HEK293T (cell line): ENCODE measurements at regions not wholly inside any gene's neighbourhood (a gene's known extent, or its start where the extent isn't known, plus 50 kb on each side); places are given as distances from the start of the nearest gene placed in this dataset.

Experiments used
- CTCF ChIA-PET: fragments of 350-600 bp; formaldehyde crosslinking; extraction: SDS; loops from one replicate; lab custom pipeline; 2021; ENCODE audit warnings: antibody characterized with exemption, inconsistent platforms; lab: Yijun Ruan, JAX
- POLR2A ChIA-PET: fragments of 350-600 bp; formaldehyde crosslinking; extraction: SDS; loops from one replicate; lab custom pipeline; 2020; ENCODE audit warnings: antibody characterized with exemption, inconsistent platforms; lab: Yijun Ruan, JAX
- DNase-seq: peaks from one replicate; pipeline ENCODE4 v3.0.0; 2012; ENCODE audit warnings: mixed read lengths; ENCODE audit errors: extremely low spot score
- ARNT ChIP-seq: fragments of 450-650 bp; IDR thresholded peaks from 2 replicates; pipeline ENCODE4 v1.6.1; 2017; ENCODE audit warnings: mild to moderate bottlenecking
- BHLHE40 ChIP-seq: fragments of 450-650 bp; IDR thresholded peaks from 2 replicates; pipeline ENCODE4 v1.6.1; 2016; ENCODE audit warnings: mild to moderate bottlenecking, moderate library complexity, borderline replicate concordance
- CTBP1 ChIP-seq: fragments of 450-650 bp; IDR thresholded peaks from 2 replicates; pipeline ENCODE4 v1.6.1; 2016; ENCODE audit warnings: borderline replicate concordance
- ELF4 ChIP-seq: fragments of 450-650 bp; IDR thresholded peaks from 2 replicates; pipeline ENCODE4 v1.6.1; 2017; ENCODE audit warnings: antibody characterized with exemption
- FOXA1 ChIP-seq: fragments of 450-650 bp; IDR thresholded peaks from 2 replicates; pipeline ENCODE4 v1.6.1; 2016; ENCODE audit warnings: mild to moderate bottlenecking
- FOXK2 ChIP-seq: fragments of 450-650 bp; IDR thresholded peaks from 2 replicates; pipeline ENCODE4 v1.6.1; 2016; ENCODE audit warnings: mild to moderate bottlenecking
- FOXM1 ChIP-seq: fragments of 450-650 bp; IDR thresholded peaks from 2 replicates; pipeline ENCODE4 v1.6.1; 2017; ENCODE audit warnings: mild to moderate bottlenecking, borderline replicate concordance
- HDGF ChIP-seq: fragments of 450-650 bp; IDR thresholded peaks from 2 replicates; pipeline ENCODE4 v1.6.1; 2017; ENCODE audit warnings: antibody characterized with exemption, borderline replicate concordance
- L3MBTL2 ChIP-seq: fragments of 450-650 bp; conservative IDR thresholded peaks from 2 replicates; pipeline ENCODE4 v1.6.1; 2016; ENCODE audit warnings: mild to moderate bottlenecking
- LEF1 ChIP-seq: fragments of 450-650 bp; IDR thresholded peaks from 2 replicates; pipeline ENCODE4 v1.6.1; 2017; ENCODE audit warnings: mild to moderate bottlenecking, borderline replicate concordance
- NFRKB ChIP-seq: fragments of 450-650 bp; IDR thresholded peaks from 2 replicates; pipeline ENCODE4 v1.6.1; 2016; ENCODE audit warnings: mild to moderate bottlenecking, moderate library complexity
- SP1 ChIP-seq: fragments of 450-650 bp; IDR thresholded peaks from 2 replicates; pipeline ENCODE4 v1.6.1; 2017
- SUZ12 ChIP-seq: fragments of 450-650 bp; IDR thresholded peaks from 2 replicates; pipeline ENCODE4 v1.6.1; 2016; ENCODE audit warnings: mild to moderate bottlenecking
- TARDBP ChIP-seq: fragments of 450-650 bp; IDR thresholded peaks from 2 replicates; pipeline ENCODE4 v1.6.1; 2016
- ZNF384 ChIP-seq: fragments of 450-650 bp; IDR thresholded peaks from 2 replicates; pipeline ENCODE4 v1.6.1; 2016
- TF ChIP-seq, protein P1 (sequence below): fragments of 450-650 bp; IDR thresholded peaks from 2 replicates; pipeline ENCODE4 v1.6.1; 2016

DNA sequence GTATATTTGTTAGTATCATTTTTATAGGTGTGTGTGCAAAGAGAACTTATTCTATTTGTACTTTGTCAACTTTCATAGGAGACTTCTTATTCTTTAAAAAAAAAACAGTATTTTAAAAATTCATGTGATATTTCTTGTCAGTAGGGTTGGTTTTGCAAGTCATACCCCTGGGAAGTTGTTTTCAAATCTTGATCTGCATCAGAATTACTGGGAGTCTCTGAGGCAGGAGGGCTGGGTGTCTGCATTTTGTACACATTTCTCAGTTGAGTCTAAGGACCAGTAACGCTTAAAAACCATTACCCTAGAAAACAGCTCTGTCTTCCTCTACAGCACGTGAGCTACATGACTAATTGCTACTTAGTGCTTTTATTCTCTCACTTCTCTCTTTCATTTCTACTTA is 76.0 kb upstream of the CTTNBP2NL start:
- TF ChIP-seq SUZ12 (no peak), LEF1 (no peak), L3MBTL2 (no peak), NFRKB (no peak), CTBP1 (no peak)
- CTCF ChIA-PET = no interaction called here
- DNase-seq = no peak
- POLR2A ChIA-PET = no interaction called here

DNA sequence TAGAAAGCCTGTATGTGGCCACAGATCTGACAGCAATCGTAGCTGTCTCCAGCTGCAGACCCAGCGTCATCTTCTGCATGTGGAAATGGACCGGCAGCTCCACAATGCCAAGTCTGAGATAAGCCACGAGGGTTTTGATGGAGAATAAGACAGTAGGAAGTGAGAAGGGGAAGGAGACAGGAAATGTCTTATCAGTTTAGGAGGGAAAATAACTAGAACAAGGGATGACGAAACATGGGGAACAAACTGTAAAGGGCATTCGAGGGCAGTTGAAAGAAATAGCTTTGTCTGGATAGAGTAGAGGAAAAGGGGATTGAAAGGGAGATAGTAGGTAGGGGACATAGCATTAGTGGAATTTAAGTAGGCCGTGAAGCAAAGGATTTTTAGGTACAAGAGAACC is 74.0 kb upstream of the CTTNBP2NL start:
- DNase-seq = no peak
- ChIA-PET CTCF (no interaction called here), POLR2A (no interaction called here)
- TF ChIP-seq CTBP1 = no peak
- TF ChIP-seq LEF1 = no peak
- TF ChIP-seq BHLHE40 = no peak
- TF ChIP-seq FOXM1 = no peak
- TF ChIP-seq L3MBTL2 = no peak
- no peak for TF ChIP-seq SUZ12
- no peak for TF ChIP-seq TARDBP
- no peak for TF ChIP-seq ELF4
- TF ChIP-seq ZNF384 = no peak
- TF ChIP-seq, protein P1, sequence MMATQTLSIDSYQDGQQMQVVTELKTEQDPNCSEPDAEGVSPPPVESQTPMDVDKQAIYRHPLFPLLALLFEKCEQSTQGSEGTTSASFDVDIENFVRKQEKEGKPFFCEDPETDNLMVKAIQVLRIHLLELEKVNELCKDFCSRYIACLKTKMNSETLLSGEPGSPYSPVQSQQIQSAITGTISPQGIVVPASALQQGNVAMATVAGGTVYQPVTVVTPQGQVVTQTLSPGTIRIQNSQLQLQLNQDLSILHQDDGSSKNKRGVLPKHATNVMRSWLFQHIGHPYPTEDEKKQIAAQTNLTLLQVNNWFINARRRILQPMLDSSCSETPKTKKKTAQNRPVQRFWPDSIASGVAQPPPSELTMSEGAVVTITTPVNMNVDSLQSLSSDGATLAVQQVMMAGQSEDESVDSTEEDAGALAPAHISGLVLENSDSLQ = no peak
- no peak for TF ChIP-seq SP1
- TF ChIP-seq HDGF = no peak

DNA sequence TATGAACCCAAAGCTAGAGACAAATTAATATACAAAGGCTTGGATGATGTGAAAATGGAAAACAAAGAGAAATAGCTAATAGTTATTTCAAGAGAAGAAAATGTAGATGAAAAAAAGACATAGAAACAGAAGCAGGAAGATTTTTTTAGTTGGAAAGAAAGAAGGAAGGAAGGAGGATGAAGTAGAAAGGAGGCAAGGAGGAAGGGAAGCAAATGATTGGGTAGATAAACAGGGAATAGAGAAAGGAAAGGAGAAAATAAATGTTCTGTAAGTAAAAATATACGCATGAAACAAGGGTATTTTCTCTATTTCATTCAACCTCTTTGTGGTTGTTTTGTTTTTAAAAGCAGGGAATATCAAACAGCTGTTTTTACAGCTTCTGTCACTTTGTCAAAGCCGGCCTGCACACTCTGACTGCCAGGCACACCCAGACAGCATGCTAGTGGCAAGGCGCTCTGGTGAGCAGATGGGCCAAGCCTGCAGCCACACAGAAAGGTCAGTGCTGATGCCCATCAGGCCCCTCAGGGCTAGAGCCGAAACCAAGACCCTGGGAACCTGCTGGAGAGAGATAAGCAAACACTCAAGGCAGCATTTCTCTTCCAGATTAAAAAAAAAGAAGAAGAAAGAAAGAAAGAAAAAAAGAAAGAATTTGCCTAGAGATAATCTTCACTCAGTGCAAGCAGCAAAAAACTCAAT is 72.9 kb upstream of the CTTNBP2NL start:
- TF ChIP-seq FOXA1 = no peak
- ChIA-PET CTCF (interaction anchor here (0.7 kb wide), 1 partner anchor 841 kb away, joined by 7 read pairs; no protein-coding TSS in a partner anchor), POLR2A (no interaction called here)
- DNase-seq = no peak

DNA sequence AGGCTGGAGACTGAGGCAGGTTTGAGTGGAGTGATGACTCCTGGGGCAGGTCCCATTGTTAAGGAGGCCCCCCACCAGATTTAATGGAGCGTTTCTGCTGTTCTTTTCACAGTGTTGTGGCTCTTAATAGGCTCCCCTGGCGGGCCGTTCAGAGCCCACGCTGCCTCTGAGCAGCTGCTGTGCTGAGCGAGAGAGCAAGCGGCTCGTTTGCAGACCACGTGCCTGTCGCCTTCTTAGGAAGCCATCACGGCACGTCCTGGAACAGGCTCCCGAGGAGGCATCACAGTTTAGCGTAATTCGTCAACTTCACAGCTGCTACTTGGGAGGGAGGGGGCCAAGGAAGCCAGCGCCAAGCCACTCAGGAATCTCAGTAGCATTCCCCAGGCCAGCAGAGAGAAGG is 70.5 kb upstream of the CTTNBP2NL start:
- CTCF ChIA-PET = no interaction called here
- DNase-seq = no peak
- TF ChIP-seq L3MBTL2 (peak; percentile 55), BHLHE40 (no peak), LEF1 (no peak), FOXK2 (no peak)
- POLR2A ChIA-PET = no interaction called here

DNA sequence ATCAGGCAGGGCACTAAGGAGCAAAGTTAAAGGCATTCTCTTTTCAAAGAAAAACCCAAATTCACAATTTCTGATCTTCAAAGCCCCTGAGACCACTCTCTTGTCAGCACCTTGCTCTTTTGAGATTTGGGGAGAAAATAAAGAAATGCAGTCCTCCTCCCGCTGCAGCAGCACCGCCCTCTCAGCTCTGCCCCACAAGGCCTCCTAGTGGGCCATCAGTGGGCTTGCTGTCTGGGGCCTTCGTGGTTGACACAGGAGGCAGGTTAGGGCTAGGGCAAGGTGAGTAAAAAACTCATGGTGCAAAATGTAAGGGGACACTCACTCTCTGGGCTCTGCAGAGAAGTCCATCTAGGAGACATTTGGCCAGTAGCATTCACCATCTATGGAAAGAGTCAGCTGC is 67.4 kb upstream of the CTTNBP2NL start:
- POLR2A ChIA-PET = no interaction called here
- TF ChIP-seq BHLHE40 = no peak
- no peak for TF ChIP-seq NFRKB
- no peak for TF ChIP-seq ZNF384
- TF ChIP-seq FOXM1 = no peak
- TF ChIP-seq CTBP1 = no peak
- TF ChIP-seq FOXK2 = no peak
- TF ChIP-seq L3MBTL2 = no peak
- no peak for TF ChIP-seq SP1
- CTCF ChIA-PET = interaction anchor here (0.6 kb wide), 1 partner anchor 447 kb away, joined by 3 read pairs; no protein-coding TSS in a partner anchor
- no peak for DNase-seq

DNA sequence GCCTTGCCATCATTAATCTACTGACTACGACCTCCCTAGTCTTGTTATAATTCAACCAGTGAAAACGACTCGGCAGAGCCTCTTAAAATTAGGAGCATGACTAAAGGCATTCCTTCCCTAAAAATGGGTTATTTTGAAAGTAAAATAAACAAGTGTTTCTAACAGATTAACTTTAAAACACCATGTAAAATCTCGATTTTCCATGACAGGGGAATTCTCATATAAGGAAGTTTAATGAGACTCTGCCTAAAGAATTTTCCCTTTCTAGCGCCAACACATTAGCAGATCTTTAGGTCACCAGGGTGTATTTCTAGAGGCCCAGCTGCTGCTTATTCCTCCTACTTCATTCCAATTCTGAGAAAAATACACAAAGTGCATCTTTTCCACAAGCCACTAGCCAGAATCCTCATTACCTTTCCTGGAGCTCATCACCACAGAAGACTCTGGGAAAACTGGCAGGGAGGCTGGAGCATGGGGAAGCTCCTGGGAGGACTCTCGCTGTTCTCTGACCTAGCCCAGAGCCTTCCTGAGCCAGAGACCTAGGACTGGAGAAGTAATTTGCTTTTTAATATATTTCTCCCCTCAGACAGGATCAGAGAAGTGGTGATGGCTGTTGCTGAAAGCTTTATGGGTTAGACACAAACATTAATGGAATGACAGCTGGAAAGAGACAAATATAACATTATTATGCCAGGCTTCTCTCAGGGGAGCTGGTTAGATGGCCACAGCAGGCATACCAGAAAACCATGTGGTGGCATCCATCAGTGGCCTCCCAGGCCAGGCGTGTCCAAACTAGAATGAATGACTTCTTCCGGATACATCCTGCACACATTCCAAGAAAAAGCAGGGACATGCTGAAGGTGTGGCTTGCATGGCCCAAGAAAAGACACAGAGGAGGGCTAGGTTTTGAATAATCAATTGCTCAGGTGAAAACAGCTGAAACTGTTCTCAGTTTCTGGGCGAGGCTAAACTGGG is 63.6 kb upstream of the CTTNBP2NL start:
- DNase-seq = no peak
- ChIA-PET POLR2A (no interaction called here), CTCF (interaction anchor here (0.5 kb wide), 1 partner anchor 661 kb away, joined by 4 read pairs; no protein-coding TSS in a partner anchor)
- no peak for TF ChIP-seq BHLHE40
- TF ChIP-seq FOXK2 = no peak
- TF ChIP-seq L3MBTL2 = no peak
- no peak for TF ChIP-seq CTBP1
- TF ChIP-seq, protein P1 = no peak
- TF ChIP-seq ZNF384 = no peak
- TF ChIP-seq SP1 = no peak
- TF ChIP-seq NFRKB = no peak
- no peak for TF ChIP-seq HDGF
- TF ChIP-seq FOXM1 = no peak
- TF ChIP-seq LEF1 = no peak
- TF ChIP-seq TARDBP = no peak
- TF ChIP-seq FOXA1 = no peak
- no peak for TF ChIP-seq ARNT

DNA sequence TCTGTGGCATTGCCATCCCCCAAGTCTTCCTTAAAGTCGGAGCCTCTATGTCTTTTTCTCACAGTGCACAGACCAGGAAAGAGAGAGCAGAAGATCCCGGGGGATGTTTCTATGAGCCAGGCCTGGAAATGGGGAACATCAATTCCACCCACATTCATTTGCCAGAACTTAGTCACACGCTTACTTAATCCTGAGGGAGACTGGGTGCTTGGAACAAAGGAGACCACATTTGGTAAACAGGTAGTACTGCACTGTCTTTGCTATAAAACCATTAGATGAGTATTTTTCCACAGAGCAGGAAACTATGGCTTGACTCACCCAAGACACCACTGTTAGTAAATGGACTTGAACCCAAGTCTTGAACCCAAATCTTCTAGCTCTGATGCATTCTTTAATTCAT is 60.7 kb upstream of the CTTNBP2NL start:
- ChIA-PET POLR2A (no interaction called here), CTCF (no interaction called here)

More for the DNA sequence above, 60.7 kb upstream of the CTTNBP2NL start:
- no peak for TF ChIP-seq TARDBP
- TF ChIP-seq BHLHE40 = no peak
- no peak for TF ChIP-seq SUZ12
- no peak for TF ChIP-seq NFRKB
- no peak for TF ChIP-seq CTBP1
- no peak for TF ChIP-seq FOXA1
- TF ChIP-seq SP1 = no peak
- no peak for TF ChIP-seq HDGF
- TF ChIP-seq L3MBTL2 = no peak
- no peak for DNase-seq
